ENCODE measurements at regions not wholly inside any gene's neighbourhood (a gene's known extent, or its start where the extent isn't known, plus 50 kb on each side); places are given as distances from the start of the nearest gene placed in this dataset.
"Not testable (repeated sequence)": the region's sequence is repeated elsewhere in the genome, so short reads cannot be mapped to it uniquely, and the experiment has no call there.

GRCh38 chr16:5298202-5298601, 200.6 kb upstream of the EEF2KMT start:
- no peak for DNase-seq (ENCODE audit: low read depth, low spot score)
- H3K9me3 ChIP-seq (ENCODE audit: control insufficient read depth, low read depth, low read length), result no peaks in the 10 kb centered on the region
- H3K4me1 ChIP-seq (ENCODE audit: control insufficient read depth, extremely low read depth, insufficient read depth, low read length), result no peaks in the 10 kb centered on the region
- dilution Hi-C loops (cut with MboI; ENCODE audit: extremely low pct_ligation_motif_present, low sequenced_read_pairs), result no loop called here
- H3K4me3 ChIP-seq (ENCODE audit: control insufficient read depth in 2 of 3, extremely low read depth in 1 of 3, insufficient read depth in 2 of 3, low read depth in 1 of 3, low read length in 3 of 3), result no peak overlapping the region
- no peak overlapping the region for H2AFZ ChIP-seq (ENCODE audit: control insufficient read depth, low read length)
- H3K9me1 ChIP-seq (ENCODE audit: control insufficient read depth, extremely low read depth, insufficient read depth, low read length), result no peaks in the 10 kb centered on the region
- no peak overlapping the region for H3K9ac ChIP-seq (ENCODE audit: control insufficient read depth, extremely low read depth, insufficient read depth, low read length)
- H3K4me2 ChIP-seq (ENCODE audit: control insufficient read depth, extremely low read depth, insufficient read depth, low read depth, low read length), result no peak overlapping the region
- no peak for FAIRE-seq
- no peaks in the 10 kb centered on the region for H3K36me3 ChIP-seq (ENCODE audit: control insufficient read depth in 2 of 2, extremely low read depth in 1 of 2, insufficient read depth in 2 of 2, low read length in 2 of 2)
- no peak for TF ChIP-seq EZH2 (IDR thresholded peaks at IDR 0.05; ENCODE audit: low read length)
- TF ChIP-seq, protein P1, sequence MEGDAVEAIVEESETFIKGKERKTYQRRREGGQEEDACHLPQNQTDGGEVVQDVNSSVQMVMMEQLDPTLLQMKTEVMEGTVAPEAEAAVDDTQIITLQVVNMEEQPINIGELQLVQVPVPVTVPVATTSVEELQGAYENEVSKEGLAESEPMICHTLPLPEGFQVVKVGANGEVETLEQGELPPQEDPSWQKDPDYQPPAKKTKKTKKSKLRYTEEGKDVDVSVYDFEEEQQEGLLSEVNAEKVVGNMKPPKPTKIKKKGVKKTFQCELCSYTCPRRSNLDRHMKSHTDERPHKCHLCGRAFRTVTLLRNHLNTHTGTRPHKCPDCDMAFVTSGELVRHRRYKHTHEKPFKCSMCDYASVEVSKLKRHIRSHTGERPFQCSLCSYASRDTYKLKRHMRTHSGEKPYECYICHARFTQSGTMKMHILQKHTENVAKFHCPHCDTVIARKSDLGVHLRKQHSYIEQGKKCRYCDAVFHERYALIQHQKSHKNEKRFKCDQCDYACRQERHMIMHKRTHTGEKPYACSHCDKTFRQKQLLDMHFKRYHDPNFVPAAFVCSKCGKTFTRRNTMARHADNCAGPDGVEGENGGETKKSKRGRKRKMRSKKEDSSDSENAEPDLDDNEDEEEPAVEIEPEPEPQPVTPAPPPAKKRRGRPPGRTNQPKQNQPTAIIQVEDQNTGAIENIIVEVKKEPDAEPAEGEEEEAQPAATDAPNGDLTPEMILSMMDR (optimal IDR thresholded peaks at IDR 0.05 in 1 of 3, IDR thresholded peaks at IDR 0.05 in 1 of 3, conservative IDR thresholded peaks at IDR 0.05 in 1 of 3; ENCODE audit: extremely low read depth in 1 of 3, insufficient read depth in 2 of 3, low read length in 3 of 3), result no peak
- no peak overlapping the region for H3K27ac ChIP-seq (ENCODE audit: control insufficient read depth, insufficient read depth, low read length)
- H3K27me3 ChIP-seq (ENCODE audit: control insufficient read depth, extremely low read depth, insufficient read depth, low read length), result no peaks in the 10 kb centered on the region
- H4K20me1 ChIP-seq (ENCODE audit: control insufficient read depth, extremely low read depth, insufficient read depth, low read length), result no peaks in the 10 kb centered on the region
- no peaks in the 10 kb centered on the region for H3K79me2 ChIP-seq (ENCODE audit: control insufficient read depth, insufficient read depth, low read length)

DNA sequence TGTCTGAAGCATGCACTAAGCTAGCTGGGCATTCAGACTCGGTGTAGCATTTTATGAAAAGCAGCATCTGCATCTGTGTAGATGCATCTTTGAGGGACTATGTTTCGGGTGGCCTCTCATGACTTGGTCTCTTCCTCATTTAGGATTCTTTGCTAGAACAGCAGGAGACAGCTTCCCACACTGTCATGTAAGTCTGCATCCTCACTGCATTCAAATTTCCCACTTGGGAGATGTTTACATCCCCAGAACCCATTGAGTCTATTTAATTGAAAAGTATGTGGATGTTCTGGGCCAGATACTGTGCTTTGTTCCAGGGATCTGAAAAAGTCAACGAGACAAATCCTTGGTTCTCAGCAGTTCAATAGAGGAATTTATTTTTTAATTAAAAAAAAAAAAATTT, 198.6 kb upstream of the EEF2KMT start:
- Histone ChIP-seq H3K4me1 (ENCODE audit: control insufficient read depth, extremely low read depth, insufficient read depth, low read length) (no peaks in the 10 kb centered on the region), H3K4me3 (ENCODE audit: control insufficient read depth in 2 of 3, extremely low read depth in 1 of 3, insufficient read depth in 2 of 3, low read depth in 1 of 3, low read length in 3 of 3) (no peak overlapping the region), H3K27ac (ENCODE audit: control insufficient read depth, insufficient read depth, low read length) (no peak overlapping the region), H3K27me3 (ENCODE audit: control insufficient read depth, extremely low read depth, insufficient read depth, low read length) (no peaks in the 10 kb centered on the region), H3K36me3 (ENCODE audit: control insufficient read depth in 2 of 2, extremely low read depth in 1 of 2, insufficient read depth in 2 of 2, low read length in 2 of 2) (no peaks in the 10 kb centered on the region), H3K4me2 (ENCODE audit: control insufficient read depth, extremely low read depth, insufficient read depth, low read depth, low read length) (no peak overlapping the region), H2AFZ (ENCODE audit: control insufficient read depth, low read length) (no peak overlapping the region), H3K79me2 (ENCODE audit: control insufficient read depth, insufficient read depth, low read length) (no peaks in the 10 kb centered on the region), H3K9ac (ENCODE audit: control insufficient read depth, extremely low read depth, insufficient read depth, low read length) (no peak overlapping the region), H3K9me3 (ENCODE audit: control insufficient read depth, low read depth, low read length) (no peaks in the 10 kb centered on the region), H3K9me1 (ENCODE audit: control insufficient read depth, extremely low read depth, insufficient read depth, low read length) (no peaks in the 10 kb centered on the region), H4K20me1 (ENCODE audit: control insufficient read depth, extremely low read depth, insufficient read depth, low read length) (no peaks in the 10 kb centered on the region)
- DNase-seq (ENCODE audit: low read depth, low spot score), result no peak
- dilution Hi-C loops (cut with MboI; ENCODE audit: extremely low pct_ligation_motif_present, low sequenced_read_pairs), result no loop called here
- TF ChIP-seq, protein P1 (optimal IDR thresholded peaks at IDR 0.05 in 1 of 3, IDR thresholded peaks at IDR 0.05 in 1 of 3, conservative IDR thresholded peaks at IDR 0.05 in 1 of 3; ENCODE audit: extremely low read depth in 1 of 3, insufficient read depth in 2 of 3, low read length in 3 of 3), result no peak
- TF ChIP-seq EZH2 (IDR thresholded peaks at IDR 0.05; ENCODE audit: low read length), result no peak
- no peak for FAIRE-seq

GRCh38 chr16:5295304-5295703, 197.7 kb upstream of the EEF2KMT start:
- H3K27me3 ChIP-seq (ENCODE audit: control insufficient read depth, extremely low read depth, insufficient read depth, low read length); H4K20me1 ChIP-seq (ENCODE audit: control insufficient read depth, extremely low read depth, insufficient read depth, low read length); DNase-seq (ENCODE audit: low read depth, low spot score); H3K9me1 ChIP-seq (ENCODE audit: control insufficient read depth, extremely low read depth, insufficient read depth, low read length); H2AFZ ChIP-seq (ENCODE audit: control insufficient read depth, low read length); H3K4me3 ChIP-seq (ENCODE audit: control insufficient read depth in 2 of 3, extremely low read depth in 1 of 3, insufficient read depth in 2 of 3, low read depth in 1 of 3, low read length in 3 of 3); H3K27ac ChIP-seq (ENCODE audit: control insufficient read depth, insufficient read depth, low read length); H3K9me3 ChIP-seq (ENCODE audit: control insufficient read depth, low read depth, low read length); FAIRE-seq; H3K36me3 ChIP-seq (ENCODE audit: control insufficient read depth in 2 of 2, extremely low read depth in 1 of 2, insufficient read depth in 2 of 2, low read length in 2 of 2); H3K4me2 ChIP-seq (ENCODE audit: control insufficient read depth, extremely low read depth, insufficient read depth, low read depth, low read length); dilution Hi-C loops (cut with MboI; ENCODE audit: extremely low pct_ligation_motif_present, low sequenced_read_pairs); H3K79me2 ChIP-seq (ENCODE audit: control insufficient read depth, insufficient read depth, low read length); H3K4me1 ChIP-seq (ENCODE audit: control insufficient read depth, extremely low read depth, insufficient read depth, low read length); H3K9ac ChIP-seq (ENCODE audit: control insufficient read depth, extremely low read depth, insufficient read depth, low read length): not testable (repeated sequence)

DNA sequence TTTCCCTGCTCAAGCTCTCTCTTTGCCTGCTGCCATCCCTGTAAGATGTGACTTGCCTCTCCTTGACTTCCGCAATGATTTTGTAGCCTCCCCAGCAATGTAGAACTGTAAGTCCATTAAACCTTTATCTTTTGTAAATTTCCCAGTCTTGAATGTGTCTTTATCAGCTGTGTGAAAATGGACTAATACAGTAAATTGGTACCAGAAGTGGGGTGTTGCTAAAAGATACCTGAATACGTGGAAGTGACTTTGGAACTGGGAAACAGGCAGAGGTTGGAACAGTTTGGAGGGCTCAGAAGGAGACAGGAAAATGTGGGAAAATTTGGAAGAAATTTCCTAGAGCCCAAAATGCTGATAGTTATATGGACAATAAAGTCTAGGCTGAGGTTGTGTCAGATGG, 184.6 kb upstream of the EEF2KMT start:
- H3K79me2 ChIP-seq (ENCODE audit: control insufficient read depth, insufficient read depth, low read length); H3K36me3 ChIP-seq (ENCODE audit: control insufficient read depth in 2 of 2, extremely low read depth in 1 of 2, insufficient read depth in 2 of 2, low read length in 2 of 2); DNase-seq (ENCODE audit: low read depth, low spot score); H3K4me1 ChIP-seq (ENCODE audit: control insufficient read depth, extremely low read depth, insufficient read depth, low read length); H2AFZ ChIP-seq (ENCODE audit: control insufficient read depth, low read length); FAIRE-seq; H3K27me3 ChIP-seq (ENCODE audit: control insufficient read depth, extremely low read depth, insufficient read depth, low read length); H4K20me1 ChIP-seq (ENCODE audit: control insufficient read depth, extremely low read depth, insufficient read depth, low read length); dilution Hi-C loops (cut with MboI; ENCODE audit: extremely low pct_ligation_motif_present, low sequenced_read_pairs); H3K27ac ChIP-seq (ENCODE audit: control insufficient read depth, insufficient read depth, low read length); H3K9me1 ChIP-seq (ENCODE audit: control insufficient read depth, extremely low read depth, insufficient read depth, low read length); H3K4me3 ChIP-seq (ENCODE audit: control insufficient read depth in 2 of 3, extremely low read depth in 1 of 3, insufficient read depth in 2 of 3, low read depth in 1 of 3, low read length in 3 of 3); H3K9me3 ChIP-seq (ENCODE audit: control insufficient read depth, low read depth, low read length); H3K4me2 ChIP-seq (ENCODE audit: control insufficient read depth, extremely low read depth, insufficient read depth, low read depth, low read length); H3K9ac ChIP-seq (ENCODE audit: control insufficient read depth, extremely low read depth, insufficient read depth, low read length): not testable (repeated sequence)

Data from keratinocyte (primary cell).